H1 (cell line): ENCODE measurements at regions not wholly inside any gene's neighbourhood (a gene's known extent, or its start where the extent isn't known, plus 50 kb on each side); places are given as distances from the start of the nearest gene placed in this dataset.

ENCODE experiments used
- CTCF ChIA-PET: fragments of 300-600 bp; sonication (Branson Sonifier 250); formaldehyde crosslinking; loops from one replicate; lab custom pipeline; 2021; ENCODE audit not compliant: partially characterized antibody; lab: Charles Lee
- POLR2A ChIA-PET: fragments of 300-600 bp; sonication (Branson Sonifier 250); formaldehyde crosslinking; loops from one replicate; lab custom pipeline; 2021; ENCODE audit warnings: inconsistent platforms; ENCODE audit not compliant: partially characterized antibody; lab: Charles Lee
- DNase-seq, 2 experiments: peaks; one replicate each; pipeline versions ENCODE4 v3.0.0 to v3.0.0-alpha.2; 2010 to 2022; ENCODE audit warnings: low spot score in 2 of 2, low read depth in 1 of 2, mixed read lengths in 1 of 2
- FAIRE-seq: peaks from 2 replicates; lab custom pipeline; 2011; peaks lifted over from hg19 to GRCh38; lab: Jason Lieb, UNC
- H2AFZ ChIP-seq: 2 replicates; pipeline ENCODE4 v1.8.1; 2012; ENCODE audit warnings: low read length, inconsistent platforms
- H2AK5ac ChIP-seq: 2 replicates; pipeline ENCODE4 v1.6.1; 2013; ENCODE audit warnings: low read depth, low read length
- H2BK120ac ChIP-seq: replicated peaks from 2 replicates; pipeline ENCODE3; 2013; ENCODE audit warnings: low read depth, low read length, inconsistent platforms
- H2BK12ac ChIP-seq: 2 replicates; pipeline ENCODE4 v1.6.1; 2013; ENCODE audit warnings: low read depth, low read length
- H2BK15ac ChIP-seq: 2 replicates; pipeline ENCODE4 v1.6.1; 2013; ENCODE audit warnings: low read length
- H2BK20ac ChIP-seq: 2 replicates; pipeline ENCODE4 v1.6.1; 2013; ENCODE audit warnings: low read length
- H2BK5ac ChIP-seq: 2 replicates; pipeline ENCODE4 v1.6.1; 2013; ENCODE audit warnings: low read depth, low read length
- H3K14ac ChIP-seq: 2 replicates; pipeline ENCODE4 v1.6.1; 2013; ENCODE audit warnings: inconsistent platforms; ENCODE audit not compliant: insufficient read length
- H3K18ac ChIP-seq: 2 replicates; pipeline ENCODE4 v1.6.1; 2013; ENCODE audit warnings: low read length; ENCODE audit errors: extremely low read depth
- H3K23ac ChIP-seq: 2 replicates; pipeline ENCODE4 v1.6.1; 2013; ENCODE audit warnings: inconsistent platforms; ENCODE audit not compliant: insufficient read length
- H3K23me2 ChIP-seq: 2 replicates; pipeline ENCODE4 v1.6.1; 2013; ENCODE audit warnings: low read depth, low read length
- H3K27ac ChIP-seq: 2 replicates; pipeline ENCODE4 v1.6.1; 2011; ENCODE audit warnings: low read depth, low read length, inconsistent platforms
- H3K27me3 ChIP-seq, 4 experiments: replicated peaks in 1 of 4; 1 replicate in 1 of 4; 2 replicates in 3 of 4; pipeline versions ENCODE4 v1.6.1 to v1.8.1; 2011 to 2013; ENCODE audit warnings: low read length in 3 of 4, mild to moderate bottlenecking in 3 of 4, inconsistent platforms in 2 of 4, mixed read lengths in 2 of 4, moderate library complexity in 1 of 4; ENCODE audit not compliant: control insufficient read depth in 3 of 4, insufficient read depth in 3 of 4; ENCODE audit errors: extremely low read depth in 1 of 4
- H3K36me3 ChIP-seq, 4 experiments: 2 replicates each; pipeline versions ENCODE4 v1.6.1 to v1.8.1; 2011 to 2013; ENCODE audit warnings: mild to moderate bottlenecking in 4 of 4, low read length in 3 of 4, moderate library complexity in 2 of 4, control low read depth in 1 of 4, inconsistent platforms in 1 of 4; ENCODE audit not compliant: insufficient read depth in 4 of 4, control insufficient read depth in 2 of 4
- H3K4ac ChIP-seq: replicated peaks from 2 replicates; pipeline ENCODE3; 2013; ENCODE audit warnings: low read length, low read depth, mixed read lengths, inconsistent platforms; ENCODE audit not compliant: insufficient read length
- H3K4me1 ChIP-seq, 4 experiments: replicated peaks in 1 of 4; 1 replicate in 1 of 4; 2 replicates in 3 of 4; pipeline versions ENCODE4 v1.6.1 to v1.8.1; 2011 to 2013; ENCODE audit warnings: low read length in 3 of 4, inconsistent platforms in 2 of 4, mixed read lengths in 1 of 4; ENCODE audit not compliant: insufficient read depth in 4 of 4, control insufficient read depth in 3 of 4
- H3K4me2 ChIP-seq, 2 experiments: 2 replicates each; pipeline versions ENCODE4 v1.6.1 to v1.8.1; 2011 to 2013; ENCODE audit warnings: low read depth in 2 of 2, low read length in 2 of 2, control low read depth in 1 of 2, inconsistent platforms in 1 of 2, mild to moderate bottlenecking in 1 of 2; ENCODE audit not compliant: insufficient read depth in 1 of 2
- H3K4me3 ChIP-seq, 4 experiments: fragments of 200-600, 300-600 bp in 1 of 4; sonication (generic), shearing (Covaris generic), sonication (Bioruptor Twin) in 1 of 4; 2 replicates each; pipeline versions ENCODE4 v1.5.1 to v1.8.1; 2011 to 2016; ENCODE audit warnings: low read length in 4 of 4, low read depth in 3 of 4, control low read depth in 2 of 4, inconsistent platforms in 2 of 4, mild to moderate bottlenecking in 2 of 4, mixed read lengths in 1 of 4, moderate library complexity in 1 of 4; ENCODE audit not compliant: insufficient read depth in 2 of 4; ENCODE audit errors: extremely low read depth in 1 of 4
- H3K56ac ChIP-seq: replicated peaks from 2 replicates; pipeline ENCODE3; 2013; ENCODE audit warnings: low read depth, mild to moderate bottlenecking, mixed read lengths, low read length, inconsistent platforms; ENCODE audit not compliant: insufficient read length
- H3K79me1 ChIP-seq: 2 replicates; pipeline ENCODE4 v1.6.1; 2013; ENCODE audit warnings: low read depth, low read length, control low read depth
- H3K79me2 ChIP-seq, 2 experiments: 2 replicates each; pipeline versions ENCODE4 v1.6.1 to v1.8.1; 2012 to 2013; ENCODE audit warnings: low read length in 2 of 2, mild to moderate bottlenecking in 2 of 2, inconsistent platforms in 1 of 2; ENCODE audit not compliant: insufficient read depth in 2 of 2, control insufficient read depth in 1 of 2
- H3K9ac ChIP-seq, 4 experiments: replicated peaks in 1 of 4; 1 replicate in 1 of 4; 2 replicates in 3 of 4; pipeline versions ENCODE4 v1.6.1 to v1.8.1; 2011 to 2013; ENCODE audit warnings: low read depth in 3 of 4, low read length in 3 of 4, control low read depth in 2 of 4, mild to moderate bottlenecking in 2 of 4, moderate library complexity in 2 of 4, inconsistent platforms in 1 of 4; ENCODE audit errors: extremely low read depth in 1 of 4
- H3K9me3 ChIP-seq, 2 experiments: 2 replicates each; pipeline versions ENCODE4 v1.6.1 to v1.8.1; 2012 to 2013; ENCODE audit warnings: mild to moderate bottlenecking in 2 of 2, moderate library complexity in 2 of 2, control low read depth in 1 of 2, inconsistent platforms in 1 of 2, low read depth in 1 of 2, low read length in 1 of 2, mixed read lengths in 1 of 2; ENCODE audit not compliant: insufficient read depth in 2 of 2
- H4K20me1 ChIP-seq, 2 experiments: replicated peaks in 1 of 2; 2 replicates each; pipeline versions ENCODE3 to v1.8.1; 2011 to 2013; ENCODE audit warnings: inconsistent platforms in 2 of 2, low read length in 2 of 2, mild to moderate bottlenecking in 1 of 2; ENCODE audit not compliant: insufficient read depth in 2 of 2, control insufficient read depth in 1 of 2
- H4K5ac ChIP-seq: 2 replicates; pipeline ENCODE4 v1.6.1; 2013; ENCODE audit warnings: low read length, low read depth, mixed read lengths, inconsistent platforms; ENCODE audit not compliant: insufficient read length
- H4K8ac ChIP-seq: 2 replicates; pipeline ENCODE4 v1.8.0; 2013; ENCODE audit warnings: mild to moderate bottlenecking, moderate library complexity, low read length, inconsistent platforms; ENCODE audit not compliant: insufficient read depth; ENCODE audit errors: extremely low read depth
- H4K91ac ChIP-seq: replicated peaks from 2 replicates; pipeline ENCODE3; 2013; ENCODE audit warnings: low read length, mixed read lengths, inconsistent platforms; ENCODE audit not compliant: insufficient read length
- EGR1 ChIP-seq: IDR thresholded peaks from 2 replicates; pipeline ENCODE4 v1.6.1; 2011; ENCODE audit warnings: low read depth, low read length, borderline replicate concordance
- HDAC2 ChIP-seq, 2 experiments: fragments of 300-600 bp in 1 of 2; sonication (generic) in 1 of 2; IDR thresholded peaks; 2 replicates each; pipeline ENCODE4 v1.6.1; 2011 to 2012; ENCODE audit warnings: low read depth in 2 of 2, low read length in 2 of 2, mild to moderate bottlenecking in 2 of 2, moderate library complexity in 2 of 2, borderline replicate concordance in 1 of 2, inconsistent platforms in 1 of 2
- ZNF274 ChIP-seq: IDR thresholded peaks from 2 replicates; pipeline ENCODE4 v1.7.0; 2012; ENCODE audit warnings: low read length, borderline replicate concordance; ENCODE audit errors: extremely low read depth
- WGBS, 2 experiments: shearing (Covaris generic) in 1 of 2; methylation state at CpG; one replicate each; pipeline versions ENCODE4 v1.1.6 to v1.1.7; 2013 to 2015; ENCODE audit warnings: low lambda C conversion rate in 2 of 2, mixed read lengths in 2 of 2, inconsistent platforms in 1 of 2, low coverage in 1 of 2, missing lambda C conversion rate in 1 of 2; ENCODE audit not compliant: insufficient replicate concordance in 2 of 2, insufficient coverage in 1 of 2, insufficient read length in 1 of 2; ENCODE audit errors: extremely low coverage in 1 of 2, missing lambda C conversion rate in 1 of 2; 5-methylcytosine and 5-hydroxymethylcytosine counted together

GRCh38 chr4:124401606-124402005 is 310.9 kb downstream of the ANKRD50 start:
- CTCF ChIA-PET = no interaction called here
- Histone ChIP-seq H2BK20ac (no peak overlapping the region), H3K9ac (no peak overlapping the region)

More at GRCh38 chr4:124401606-124402005, 310.9 kb downstream of the ANKRD50 start:
- Histone ChIP-seq H3K23ac (no peak overlapping the region), H3K4me3 (no peak overlapping the region), H3K18ac (no peak overlapping the region), H3K36me3 (no peaks in the 10 kb centered on the region), H2BK12ac (no peak overlapping the region), H3K4ac (no peak overlapping the region), H3K79me2 (no peaks in the 10 kb centered on the region), H3K56ac (no peak overlapping the region), H3K14ac (no peak overlapping the region), H2AK5ac (no peak overlapping the region), H4K5ac (no peak overlapping the region), H3K4me1 (no peaks in the 10 kb centered on the region), H2BK120ac (no peak overlapping the region), H2AFZ (no peak overlapping the region), H3K27me3 (no peaks in the 10 kb centered on the region), H3K9me3 (no peaks in the 10 kb centered on the region), H3K79me1 (no peaks in the 10 kb centered on the region), H4K20me1 (no peaks in the 10 kb centered on the region), H2BK15ac (no peak overlapping the region), H4K91ac (no peak overlapping the region), H3K27ac (no peak overlapping the region), H2BK5ac (no peak overlapping the region), H4K8ac (no peak overlapping the region), H3K4me2 (no peak overlapping the region), H3K23me2 (no peaks in the 10 kb centered on the region)
- DNase-seq (no peak), FAIRE-seq (no peak)
- no peak for TF ChIP-seq ZNF274
- no peak for TF ChIP-seq HDAC2 (IDR thresholded peaks at IDR 0.05; ENCODE audit: borderline replicate concordance in 1 of 2, low read depth in 2 of 2, low read length in 2 of 2)
- TF ChIP-seq EGR1 = no peak
- 88% methylated on average over 3 of the region's 3 CpGs; no CpG with 5 or more reads in 1 of the 2 experiments for WGBS, 2 experiments
- POLR2A ChIA-PET = no interaction called here
